Lower leg skin (tissue), 4 donors: ENCODE measurements at regions not wholly inside any gene's neighbourhood (a gene's known extent, or its start where the extent isn't known, plus 50 kb on each side); places are given as distances from the start of the nearest gene placed in this dataset.

ENCODE experiments used
- DNase-seq, 2 donors: peaks; one replicate each; pipeline ENCODE4 v3.0.0-alpha.2; 2019; ENCODE audit warnings: low spot score in 2 of 2
- H3K4me3 ChIP-seq: fragments of 200-600 bp; sonication (generic); 2 replicates; pipeline ENCODE4 v1.5.1; 2017; ENCODE audit warnings: mild to moderate bottlenecking, low read depth; ENCODE audit not compliant: poor library complexity, severe bottlenecking
- POLR2A ChIP-seq, 2 donors: fragments of 450-650 bp; IDR thresholded peaks; one replicate each; pipeline ENCODE4 v1.6.1; 2016 to 2017; ENCODE audit warnings: antibody characterized with exemption in 2 of 2, mild to moderate bottlenecking in 1 of 2, moderate library complexity in 1 of 2
- WGBS, 2 donors: methylation state at CpG; one replicate each; pipeline ENCODE4 v1.1.5; 2018; 5-methylcytosine and 5-hydroxymethylcytosine counted together
- intact Hi-C: fragments of 100-400 bp; cut with DNase I; formaldehyde crosslinking; loops from one replicate; pipeline ENCODE4 v1.15.0; 2023; ENCODE audit warnings: low total_unique reads
- TF ChIP-seq, protein P1 (sequence below), 3 donors: fragments of 450-650 bp; IDR thresholded peaks; one replicate each; pipeline ENCODE4 v1.5.1; 2016; ENCODE audit warnings: antibody characterized with exemption in 3 of 3, mild to moderate bottlenecking in 3 of 3, moderate library complexity in 2 of 3

DNA sequence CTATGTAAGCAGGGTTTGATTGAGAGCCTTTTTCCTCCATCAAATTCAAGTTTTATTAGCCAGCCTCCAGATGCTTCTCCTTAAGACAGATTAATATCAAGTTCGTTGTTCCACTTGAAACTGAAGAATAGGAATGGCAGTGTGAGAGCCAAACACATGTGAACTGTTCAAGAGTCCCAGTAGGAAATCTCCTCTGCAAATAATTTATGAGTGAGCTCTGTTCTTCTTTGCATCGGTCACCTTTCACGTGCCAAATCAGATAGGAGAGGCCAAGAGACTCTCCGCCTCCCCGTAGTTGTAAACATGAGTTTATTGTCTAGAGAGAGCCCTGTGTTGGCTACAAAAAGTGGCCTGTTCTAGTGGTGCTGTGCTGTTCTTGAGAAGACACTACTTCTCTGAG lies 372.1 kb upstream of the NR2F2 start:
- intact Hi-C loops = no loop called here
- TF ChIP-seq, protein P1, sequence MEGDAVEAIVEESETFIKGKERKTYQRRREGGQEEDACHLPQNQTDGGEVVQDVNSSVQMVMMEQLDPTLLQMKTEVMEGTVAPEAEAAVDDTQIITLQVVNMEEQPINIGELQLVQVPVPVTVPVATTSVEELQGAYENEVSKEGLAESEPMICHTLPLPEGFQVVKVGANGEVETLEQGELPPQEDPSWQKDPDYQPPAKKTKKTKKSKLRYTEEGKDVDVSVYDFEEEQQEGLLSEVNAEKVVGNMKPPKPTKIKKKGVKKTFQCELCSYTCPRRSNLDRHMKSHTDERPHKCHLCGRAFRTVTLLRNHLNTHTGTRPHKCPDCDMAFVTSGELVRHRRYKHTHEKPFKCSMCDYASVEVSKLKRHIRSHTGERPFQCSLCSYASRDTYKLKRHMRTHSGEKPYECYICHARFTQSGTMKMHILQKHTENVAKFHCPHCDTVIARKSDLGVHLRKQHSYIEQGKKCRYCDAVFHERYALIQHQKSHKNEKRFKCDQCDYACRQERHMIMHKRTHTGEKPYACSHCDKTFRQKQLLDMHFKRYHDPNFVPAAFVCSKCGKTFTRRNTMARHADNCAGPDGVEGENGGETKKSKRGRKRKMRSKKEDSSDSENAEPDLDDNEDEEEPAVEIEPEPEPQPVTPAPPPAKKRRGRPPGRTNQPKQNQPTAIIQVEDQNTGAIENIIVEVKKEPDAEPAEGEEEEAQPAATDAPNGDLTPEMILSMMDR (IDR thresholded peaks at IDR 0.05) = no peak
- no peak for TF ChIP-seq POLR2A (IDR thresholded peaks at IDR 0.05)
- no peak for DNase-seq
- WGBS, 2 donors = 64 to 66% methylated on average over 5 of the region's 5 CpGs
- no peak overlapping the region for H3K4me3 ChIP-seq

DNA sequence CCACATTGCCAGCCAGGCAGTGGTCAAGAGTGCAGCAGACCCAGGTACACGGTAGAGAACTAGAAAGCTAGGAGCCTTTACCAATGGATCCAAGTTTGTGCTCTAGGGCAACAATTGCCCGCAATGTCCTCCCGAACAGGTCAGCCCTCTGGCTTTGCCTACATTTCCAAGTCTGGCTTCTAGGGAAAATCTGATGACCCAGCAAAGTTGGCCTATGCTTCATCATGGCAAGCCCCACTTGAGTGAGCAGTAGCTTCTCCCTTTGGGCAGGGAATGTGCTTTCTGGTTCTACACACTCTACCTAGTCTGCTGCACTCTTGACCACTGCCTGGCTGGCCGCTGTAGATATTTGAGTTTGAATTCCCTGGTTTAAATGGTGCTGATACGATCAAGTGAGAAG lies 361.6 kb upstream of the NR2F2 start:
- TF ChIP-seq, protein P1 (IDR thresholded peaks at IDR 0.05) = no peak
- TF ChIP-seq POLR2A (IDR thresholded peaks at IDR 0.05) = no peak
- no peak for DNase-seq
- intact Hi-C loops = no loop called here
- H3K4me3 ChIP-seq = no peak overlapping the region
- 94% methylated on average over 5 of the region's 5 CpGs for WGBS, 2 donors

DNA sequence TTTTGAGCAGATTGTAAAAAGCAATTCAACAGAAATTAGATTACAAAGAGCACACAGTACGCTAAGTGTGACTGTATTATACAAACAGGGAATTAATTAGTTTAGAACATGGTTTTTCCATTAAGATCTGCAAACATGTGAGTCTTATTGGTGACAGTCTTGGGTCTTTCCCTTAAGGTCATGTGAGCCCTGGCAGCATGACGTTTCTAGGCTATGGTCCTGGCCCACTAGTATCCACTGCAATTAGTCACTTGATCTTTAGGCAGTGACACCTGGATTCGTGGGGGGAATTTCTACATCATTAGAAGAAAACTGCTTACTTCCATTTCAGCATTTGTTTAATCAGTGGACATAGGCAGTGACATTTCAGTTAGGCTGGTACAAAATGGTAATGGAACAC lies 360.2 kb upstream of the NR2F2 start:
- 71% methylated on average over 3 of the region's 3 CpGs for WGBS, 2 donors
- DNase-seq = no peak
- H3K4me3 ChIP-seq = no peak overlapping the region
- TF ChIP-seq, protein P1 (IDR thresholded peaks at IDR 0.05) = no peak
- intact Hi-C loops = no loop called here

DNA sequence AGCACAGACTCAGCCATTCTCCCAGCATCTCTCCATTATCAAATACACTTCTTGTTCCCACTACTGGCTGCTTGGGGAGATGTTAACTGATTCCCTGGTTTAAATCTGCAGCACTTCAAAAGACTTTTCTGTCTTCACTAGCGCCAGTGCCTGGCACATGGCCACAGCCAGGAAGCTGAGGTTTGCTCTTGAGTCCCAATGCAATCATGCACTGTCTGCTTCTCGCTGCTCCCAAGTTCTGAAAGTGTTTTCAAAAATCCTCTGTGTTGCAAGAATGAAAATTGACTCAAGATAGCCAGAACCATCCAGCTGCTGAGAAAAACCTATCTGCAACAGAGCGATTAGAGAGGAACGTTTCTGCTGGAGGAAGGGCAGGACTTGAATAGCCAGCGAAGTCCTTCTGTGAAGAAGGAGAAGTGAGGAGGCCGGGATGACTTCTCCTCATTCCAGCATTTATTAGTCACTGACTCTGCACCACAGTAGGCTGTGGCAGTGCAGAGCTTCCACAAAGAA lies 358.4 kb upstream of the NR2F2 start:
- TF ChIP-seq, protein P1 (IDR thresholded peaks at IDR 0.05) = no peak
- TF ChIP-seq POLR2A (IDR thresholded peaks at IDR 0.05) = no peak
- no peak for DNase-seq
- H3K4me3 ChIP-seq = no peak overlapping the region
- intact Hi-C loops = no loop called here
- 44 to 49% methylated on average over 6 of the region's 6 CpGs for WGBS, 2 donors

DNA sequence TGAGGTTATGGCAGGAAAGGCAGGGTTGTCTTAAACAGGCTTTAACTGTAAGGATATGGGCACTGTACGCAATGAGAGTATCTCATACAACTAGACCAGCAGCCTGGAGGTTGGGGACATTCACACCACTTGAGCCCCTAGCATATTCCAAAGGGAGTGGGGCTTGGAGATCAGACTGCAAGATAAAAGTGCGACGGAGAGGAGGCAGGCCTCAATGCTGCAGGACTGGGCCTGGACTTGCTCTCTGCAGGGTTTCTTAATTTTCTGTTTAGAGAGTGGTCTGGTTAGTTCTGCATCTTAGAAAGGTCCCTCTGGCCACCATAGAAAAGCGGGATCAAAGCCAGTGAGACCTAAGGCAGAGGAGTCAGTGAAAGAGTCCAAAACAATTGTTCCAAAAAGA lies 357.7 kb upstream of the NR2F2 start:
- WGBS, 2 donors = 89 to 91% methylated on average over 4 of the region's 4 CpGs
- H3K4me3 ChIP-seq = no peak overlapping the region
- intact Hi-C loops = no loop called here
- no peak for TF ChIP-seq POLR2A (IDR thresholded peaks at IDR 0.05)
- no peak for DNase-seq

DNA sequence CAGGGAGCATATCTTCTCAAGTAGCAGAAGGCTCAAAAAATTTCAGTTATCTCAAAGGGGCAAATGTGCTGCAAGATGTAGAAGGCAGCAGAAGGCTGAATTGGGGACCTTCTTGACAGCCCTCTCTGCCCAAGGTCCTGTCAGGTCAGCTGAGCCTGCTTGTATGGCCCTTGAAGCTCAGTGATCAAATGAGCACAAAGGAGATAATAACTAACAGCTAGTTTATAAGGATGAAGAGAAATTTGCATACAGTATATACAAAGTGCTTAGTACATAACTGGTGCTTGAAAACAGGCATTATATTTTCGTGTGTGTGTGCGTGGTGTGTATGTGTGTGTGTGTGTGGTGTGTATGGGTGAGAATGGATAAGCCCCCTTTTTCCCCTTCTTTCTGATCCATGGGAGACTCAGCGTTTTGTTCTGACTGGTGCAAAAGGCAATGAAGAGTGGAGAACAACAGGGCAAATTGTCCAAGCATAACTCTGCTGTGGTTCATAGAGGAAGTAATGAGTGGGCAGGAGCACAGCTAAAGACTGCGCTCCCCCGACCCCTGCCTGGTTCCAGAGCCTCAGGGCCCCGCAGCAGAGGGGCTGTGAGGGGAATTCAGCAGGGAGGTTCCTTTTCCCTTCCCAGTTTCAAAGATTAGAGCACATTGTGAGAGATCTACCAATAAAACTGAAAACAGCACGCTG lies 356.8 kb upstream of the NR2F2 start:
- DNase-seq = no peak
- TF ChIP-seq POLR2A (IDR thresholded peaks at IDR 0.05) = no peak
- TF ChIP-seq, protein P1 (IDR thresholded peaks at IDR 0.05) = no peak
- H3K4me3 ChIP-seq = no peak overlapping the region
- intact Hi-C loops = no loop called here
- 66 to 76% methylated on average over 7 of the region's 7 CpGs for WGBS, 2 donors
